Stomach (tissue), 4 donors: ENCODE measurements at regions not wholly inside any gene's neighbourhood (a gene's known extent, or its start where the extent isn't known, plus 50 kb on each side); places are given as distances from the start of the nearest gene placed in this dataset.

Experiments used
- CTCF ChIP-seq, 7 experiments: fragments of 450-650 bp in 4 of 7; fragments of 200-600 bp in 3 of 7; sonication (generic) in 3 of 7; IDR thresholded peaks; one replicate each; pipeline ENCODE4 v1.5.1; 2016 to 2019; ENCODE audit warnings: antibody characterized with exemption in 7 of 7, control low read depth in 2 of 7, mild to moderate bottlenecking in 1 of 7
- EP300 ChIP-seq: sonication (generic); formaldehyde crosslinking; IDR thresholded peaks from one replicate; pipeline ENCODE4 v1.6.1; 2017; ENCODE audit warnings: antibody characterized with exemption
- POLR2A ChIP-seq, 4 donors: fragments of 450-650 bp; IDR thresholded peaks; one replicate each; pipeline ENCODE4 v1.6.1; 2016; ENCODE audit warnings: antibody characterized with exemption in 4 of 4, control low read depth in 2 of 4, mild to moderate bottlenecking in 1 of 4, moderate library complexity in 1 of 4
- POLR2AphosphoS5 ChIP-seq, 3 donors: sonication (generic); formaldehyde crosslinking; IDR thresholded peaks; one replicate each; pipeline ENCODE4 v1.6.1; 2016; ENCODE audit warnings: antibody characterized with exemption in 3 of 3

GRCh38 chr20:56762829-56763228 lies 133.7 kb downstream of the TFAP2C start:
- no peak for TF ChIP-seq CTCF (IDR thresholded peaks at IDR 0.05)
- no peak for TF ChIP-seq POLR2A (IDR thresholded peaks at IDR 0.05)
- TF ChIP-seq POLR2AphosphoS5 (IDR thresholded peaks at IDR 0.05) = no peak
- no peak for TF ChIP-seq EP300
